ENCODE measurements at regions not wholly inside any gene's neighbourhood (a gene's known extent, or its start where the extent isn't known, plus 50 kb on each side); places are given as distances from the start of the nearest gene placed in this dataset.

DNA sequence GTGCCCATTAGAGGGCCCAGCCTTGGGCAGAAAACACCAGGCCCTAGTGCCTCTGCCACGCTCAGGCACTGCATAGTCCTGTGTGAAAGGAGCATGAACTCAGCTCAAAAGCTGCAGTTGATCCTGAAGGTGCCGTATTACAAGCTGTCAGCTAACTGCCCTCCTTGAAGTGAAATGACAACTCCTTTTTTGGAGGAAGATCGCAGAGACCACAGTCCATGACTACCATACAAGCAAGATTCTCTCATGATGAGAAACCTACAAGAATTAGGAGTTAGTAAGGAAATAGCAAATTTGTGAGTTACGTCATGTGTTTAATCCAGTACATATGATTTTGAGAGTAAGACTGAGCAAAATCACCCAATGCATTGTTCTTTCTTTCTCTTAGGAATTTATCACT is 513.9 kb upstream of the NR2F2 start:
- DNase-seq (ENCODE audit: low read depth): no peak

DNA sequence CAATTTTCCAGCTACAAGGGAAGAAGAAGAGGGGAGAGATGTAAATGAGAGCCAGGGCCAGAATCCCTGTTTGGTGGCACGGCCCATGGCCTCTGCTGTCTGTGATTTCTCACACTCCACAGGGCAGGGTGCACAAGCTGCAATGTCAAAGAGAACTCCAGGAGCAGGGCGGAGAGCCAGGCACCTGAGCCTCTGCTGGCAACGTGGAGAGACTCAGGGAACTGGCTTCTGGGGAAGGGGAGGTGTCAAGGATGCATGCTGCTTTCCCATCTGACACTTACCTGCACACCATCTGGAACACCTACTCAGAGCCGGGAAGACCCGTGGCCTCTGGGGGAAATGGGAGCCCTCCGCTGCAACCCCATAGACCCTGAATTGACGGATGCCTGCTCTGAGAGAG is 507.5 kb upstream of the NR2F2 start:
- DNase-seq (ENCODE audit: low read depth): no peak

DNA sequence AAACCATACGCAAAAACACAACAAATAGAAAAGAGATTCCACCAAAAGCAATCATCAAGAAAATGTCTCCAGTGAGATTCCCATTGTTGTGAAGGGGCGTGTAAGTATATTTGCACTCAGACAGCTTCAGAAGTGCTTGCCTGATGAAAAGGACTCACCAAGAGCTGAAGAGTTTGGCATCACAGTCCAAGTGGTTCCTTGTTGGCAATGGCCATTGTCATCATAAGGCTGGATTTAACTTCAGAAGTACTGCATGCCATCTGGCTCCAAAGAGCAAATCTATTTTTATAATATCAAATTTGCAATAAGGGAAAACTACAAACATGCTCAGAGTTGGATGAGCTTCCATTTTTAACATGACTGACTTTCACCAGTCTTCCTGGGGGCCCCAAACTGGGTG is 505.3 kb upstream of the NR2F2 start:
- DNase-seq (ENCODE audit: low read depth): no peak

DNA sequence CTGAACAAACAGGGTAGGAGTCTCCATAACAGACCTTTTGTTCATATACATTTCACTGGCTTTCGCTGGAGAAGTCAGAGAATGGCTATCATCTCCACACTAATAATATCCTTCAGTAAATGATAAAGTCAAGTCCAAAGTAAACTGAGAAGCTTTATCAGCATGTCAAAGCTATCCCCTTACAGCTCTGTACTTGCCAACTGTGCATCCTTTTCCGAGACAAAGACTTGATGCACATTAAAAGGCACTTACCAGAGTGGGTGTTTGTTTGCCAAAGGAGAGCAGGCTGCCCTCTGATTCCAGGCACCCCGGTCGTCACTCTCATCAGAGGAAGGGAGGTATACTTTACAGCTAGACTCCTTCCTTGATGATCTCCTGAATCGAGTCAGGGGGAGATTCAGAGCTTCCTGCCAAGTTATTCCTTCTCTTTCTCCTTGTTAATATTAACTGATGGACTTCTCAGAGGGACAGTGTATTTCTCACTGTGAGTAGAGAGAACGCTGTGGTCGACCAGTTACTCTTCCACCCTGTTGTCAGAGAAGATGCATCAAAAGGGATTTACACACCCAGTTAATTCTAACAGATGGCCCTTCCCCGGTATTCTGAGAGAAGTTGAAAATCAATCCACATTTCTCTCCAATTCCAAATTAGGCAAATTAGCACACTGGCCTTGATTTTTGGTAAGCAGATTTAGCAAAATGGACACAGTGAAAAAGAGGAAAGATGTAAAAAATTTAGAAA is 504.7 kb upstream of the NR2F2 start:
- no peak for DNase-seq (ENCODE audit: low read depth)

DNA sequence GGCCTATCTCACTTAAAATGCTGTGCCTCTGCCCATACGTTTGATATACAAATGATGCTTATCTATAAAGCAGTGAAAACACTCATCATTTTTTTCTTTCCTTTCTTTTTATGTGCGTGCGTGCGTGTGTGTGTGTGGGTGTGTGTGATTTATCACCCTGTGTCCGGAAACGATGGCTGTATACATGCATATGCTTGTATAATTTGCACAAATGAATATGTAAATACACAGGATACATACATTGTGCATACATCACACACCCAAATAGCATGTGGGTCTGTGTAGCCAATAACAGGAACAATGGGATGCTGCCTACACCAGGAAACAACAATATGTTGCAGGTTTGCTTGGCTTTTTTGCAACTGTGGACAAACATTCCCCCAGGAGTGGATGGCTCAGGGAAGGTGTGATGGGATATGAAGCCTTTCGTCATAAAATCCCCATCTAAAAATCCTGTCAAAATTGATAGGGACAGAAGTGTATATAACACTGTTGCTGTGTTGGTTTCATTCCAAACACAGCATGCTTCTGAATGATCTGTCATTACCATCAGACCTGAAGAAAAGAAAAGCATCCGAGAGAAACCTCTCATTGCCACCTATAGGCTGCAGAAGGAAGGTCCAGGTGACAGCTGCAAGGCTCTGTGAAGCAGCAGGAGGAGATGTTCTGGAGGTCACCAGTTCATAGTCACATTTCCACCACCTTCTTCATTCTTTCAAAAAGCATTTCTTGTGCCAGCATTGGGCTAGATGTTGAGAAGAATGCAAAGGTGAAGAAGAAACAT is 503.9 kb upstream of the NR2F2 start:
- no peak for DNase-seq (ENCODE audit: low read depth)

DNA sequence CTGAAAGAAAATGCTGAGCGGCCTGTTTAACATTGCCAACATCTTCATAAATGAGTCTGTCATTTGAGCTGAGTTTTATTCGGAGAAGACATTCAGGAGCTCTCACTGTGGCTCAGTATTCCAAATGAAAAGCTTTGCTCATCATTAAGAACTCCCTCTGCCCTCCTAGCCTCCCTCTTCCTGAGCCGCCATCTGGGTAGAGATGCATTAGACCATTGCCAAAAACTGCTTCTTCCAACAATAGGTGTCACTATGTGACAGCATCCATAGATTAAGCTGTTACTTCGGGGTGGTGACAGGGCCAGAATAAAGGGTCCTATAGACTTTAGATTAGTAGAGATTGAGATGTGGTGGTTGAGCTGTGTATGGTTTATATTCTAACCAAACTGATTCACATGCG is 501.4 kb upstream of the NR2F2 start:
- DNase-seq (ENCODE audit: low read depth): no peak

DNA sequence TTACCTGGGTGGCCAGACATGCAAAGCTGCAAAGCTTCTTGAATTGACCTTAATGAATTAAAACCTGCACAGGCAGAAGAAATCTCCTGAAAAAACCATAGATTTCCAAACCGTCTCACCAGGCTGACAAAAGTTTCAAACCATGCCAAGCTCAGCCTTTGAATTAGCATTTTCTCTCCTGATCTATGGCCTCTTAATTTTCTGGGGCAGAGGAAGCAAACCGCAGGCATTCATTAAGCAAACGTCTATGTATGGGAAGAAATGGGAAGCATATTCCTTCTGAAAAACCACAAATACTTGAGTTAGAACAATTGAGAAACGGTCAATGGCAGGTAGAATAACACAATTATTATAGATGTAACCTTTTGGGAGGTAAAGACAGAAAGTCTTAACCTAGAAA is 500.2 kb upstream of the NR2F2 start:
- no peak for DNase-seq (ENCODE audit: low read depth)

DNA sequence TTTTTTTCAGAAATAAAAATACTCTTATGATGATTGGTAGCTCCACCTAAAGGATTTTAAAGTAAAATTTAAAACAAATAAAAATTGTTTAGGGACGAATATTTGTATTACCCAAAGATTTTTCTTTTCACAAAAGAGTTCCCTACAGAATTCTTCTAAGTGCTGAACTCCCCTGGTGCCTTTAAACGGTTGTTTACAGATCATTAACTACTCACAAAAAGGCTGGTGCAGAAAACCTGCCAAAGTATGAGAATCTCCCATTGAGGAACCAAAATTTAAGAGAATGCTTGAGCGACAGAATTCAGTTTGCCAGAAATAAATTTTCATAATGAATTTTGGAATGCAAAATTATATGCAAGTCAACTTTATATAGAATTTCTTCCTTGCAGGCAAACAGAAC is 497.8 kb upstream of the NR2F2 start:
- no peak for DNase-seq (ENCODE audit: low read depth)

DNA sequence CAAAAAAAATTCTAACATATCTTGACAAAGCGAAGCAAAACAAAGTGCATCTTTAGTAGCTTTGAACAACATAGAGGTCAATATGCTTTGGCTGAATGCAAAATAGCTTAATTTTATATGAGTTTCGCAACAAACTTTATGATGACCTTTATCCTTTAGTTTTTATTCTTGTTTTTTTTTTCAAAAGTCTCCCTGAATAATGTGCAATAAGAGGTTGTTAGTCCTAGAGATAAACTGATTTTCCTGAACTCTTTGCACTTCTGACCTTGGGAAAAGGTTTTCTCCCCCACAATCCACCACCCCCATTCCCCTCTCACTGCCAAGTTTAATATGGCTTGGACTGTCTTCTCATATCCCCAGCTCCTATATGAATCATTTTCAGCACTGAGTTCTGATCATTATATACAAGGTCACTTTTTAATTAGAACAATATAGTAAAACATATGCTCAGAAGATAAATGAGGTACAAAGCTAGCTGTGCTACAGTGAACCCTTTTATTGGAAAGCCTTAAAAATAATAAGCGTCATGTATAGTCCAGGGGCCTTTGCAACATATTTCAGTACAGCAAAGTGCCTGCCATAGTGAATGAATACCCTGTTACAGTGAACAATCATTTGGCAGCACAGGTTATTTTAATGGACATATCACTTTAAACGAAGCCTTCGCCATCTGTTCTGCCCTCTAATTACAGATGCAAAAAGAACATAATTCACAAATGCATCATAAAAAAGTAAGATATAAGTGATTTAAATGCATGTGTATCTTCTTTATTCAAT is 496.3 kb upstream of the NR2F2 start:
- DNase-seq (ENCODE audit: low read depth): no peak

DNA sequence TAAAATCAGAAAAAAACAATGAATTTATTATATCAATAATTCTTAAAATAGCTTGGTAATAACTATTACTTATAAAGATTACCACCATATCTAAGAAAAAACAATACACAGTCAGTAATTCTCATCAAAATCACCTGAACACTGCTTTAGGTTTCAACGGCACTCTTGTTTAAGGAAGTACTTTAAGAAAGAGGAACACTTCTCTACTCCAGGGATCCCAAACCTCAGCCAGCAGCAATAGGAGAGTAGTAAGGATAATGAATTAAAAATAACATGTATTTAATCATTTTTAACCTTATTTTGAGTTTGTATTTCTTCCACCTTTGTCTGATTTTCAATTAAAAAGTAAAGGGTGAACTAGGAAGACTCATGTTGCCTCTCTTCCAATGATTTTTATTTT is 494.0 kb upstream of the NR2F2 start:
- no peak for DNase-seq (ENCODE audit: low read depth)

DNA sequence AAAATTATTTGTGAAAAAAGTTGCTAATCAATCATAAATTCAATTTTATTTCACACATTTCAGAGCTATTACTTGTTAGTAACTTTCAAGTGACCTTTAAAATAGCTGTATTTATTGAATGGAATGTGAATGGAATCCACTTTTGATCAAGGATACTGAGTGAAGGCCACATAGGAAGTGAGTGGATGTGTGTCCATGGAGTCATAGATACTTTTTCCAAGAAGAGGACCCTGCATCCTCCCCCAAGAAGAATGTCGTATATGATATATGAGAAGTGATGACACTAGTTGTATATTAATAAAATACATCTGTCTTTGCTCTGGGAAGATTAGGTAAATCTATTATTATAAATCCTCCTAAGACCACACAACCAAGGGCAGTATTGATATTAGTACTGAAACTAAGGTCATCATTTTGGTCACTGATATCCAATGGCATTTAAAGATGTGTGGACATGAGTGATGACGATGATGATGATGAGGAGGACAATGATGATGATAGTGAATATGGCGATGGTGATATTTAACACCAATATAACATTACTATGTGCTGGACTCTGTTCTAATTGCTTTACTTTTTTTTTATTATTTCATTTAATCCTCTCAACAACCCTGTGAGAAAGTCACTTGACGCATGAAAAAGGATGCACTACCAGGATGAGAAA is 493.0 kb upstream of the NR2F2 start:
- DNase-seq (ENCODE audit: low read depth): no peak

DNA sequence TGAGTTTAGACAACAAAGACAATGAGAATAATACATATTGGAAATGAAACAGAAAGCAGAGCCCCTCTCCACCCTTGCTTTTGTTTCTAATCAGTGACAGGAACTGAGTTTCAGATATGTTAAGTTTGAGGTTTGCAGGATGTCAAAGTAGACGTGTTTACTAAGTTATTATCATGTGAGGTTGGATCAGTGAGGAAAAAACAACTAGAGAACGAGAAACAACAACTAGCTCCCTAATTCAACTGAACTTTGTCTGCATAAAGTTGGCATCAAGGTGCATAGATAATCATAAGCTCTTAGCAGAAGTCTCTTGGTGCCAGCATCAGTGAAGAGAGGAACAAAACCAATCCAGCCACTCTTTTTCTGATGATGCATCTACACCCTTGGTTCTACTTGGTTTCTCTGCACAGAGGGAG is 491.1 kb upstream of the NR2F2 start:
- no peak for DNase-seq (ENCODE audit: low read depth)

DNA sequence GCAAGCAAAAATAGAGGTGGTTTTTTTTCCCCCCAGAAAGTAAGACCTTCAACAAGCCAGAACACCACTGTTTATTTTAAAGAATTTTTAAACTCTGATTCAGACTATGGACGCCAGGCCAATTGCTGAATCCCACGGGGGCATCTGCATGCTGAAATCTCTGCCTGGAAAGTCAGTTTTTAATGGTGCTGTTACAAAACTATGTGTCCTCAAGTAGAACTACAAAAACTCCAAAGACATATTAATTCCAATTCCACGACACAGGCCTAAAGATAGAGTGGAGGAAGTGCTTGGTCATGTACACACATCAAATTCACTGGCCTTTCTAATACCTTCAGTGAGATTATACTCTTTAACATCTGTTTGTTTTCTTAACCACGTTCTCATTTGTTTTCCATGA is 490.5 kb upstream of the NR2F2 start:
- DNase-seq (ENCODE audit: low read depth): peak; percentile 55

DNA sequence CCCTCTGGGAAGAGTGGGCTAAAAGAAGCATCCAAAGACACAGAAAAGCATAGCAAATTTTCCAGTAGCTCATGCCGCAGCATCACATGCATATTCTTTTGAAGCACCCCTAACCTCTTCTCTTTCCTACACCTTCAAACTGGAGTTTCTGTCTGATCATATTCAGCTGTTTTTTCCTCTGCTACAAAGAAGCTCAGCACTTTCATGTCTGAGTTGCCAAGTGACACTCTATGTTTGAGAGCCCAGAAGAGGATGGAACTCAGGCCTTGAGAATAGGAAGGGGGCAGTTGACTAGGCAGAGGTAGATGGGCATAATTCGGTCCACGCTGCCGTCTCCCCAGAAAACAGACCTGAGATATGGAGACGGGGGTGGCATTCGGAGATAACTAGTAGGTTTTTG is 489.6 kb upstream of the NR2F2 start:
- DNase-seq (ENCODE audit: low read depth): no peak

DNA sequence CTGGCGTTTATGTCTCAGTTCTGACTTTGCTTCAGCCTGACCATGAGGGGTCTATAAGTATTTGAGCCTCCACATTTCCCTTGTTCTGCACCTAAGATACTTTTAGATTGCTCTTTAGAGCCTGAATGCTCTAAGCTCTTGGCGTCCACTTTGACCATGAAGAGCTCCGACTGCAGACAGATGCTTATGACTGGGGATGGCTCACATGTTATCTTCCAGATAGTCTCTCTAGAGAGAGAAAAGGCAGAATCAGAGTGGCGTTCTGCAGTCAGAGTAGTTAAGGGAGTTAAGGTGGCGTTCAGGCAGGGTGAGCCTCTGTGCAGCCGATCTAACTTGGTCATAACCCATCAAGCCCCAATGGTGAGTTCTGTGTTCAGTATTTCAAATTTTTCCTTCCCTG is 487.9 kb upstream of the NR2F2 start:
- no peak for DNase-seq (ENCODE audit: low read depth)

DNA sequence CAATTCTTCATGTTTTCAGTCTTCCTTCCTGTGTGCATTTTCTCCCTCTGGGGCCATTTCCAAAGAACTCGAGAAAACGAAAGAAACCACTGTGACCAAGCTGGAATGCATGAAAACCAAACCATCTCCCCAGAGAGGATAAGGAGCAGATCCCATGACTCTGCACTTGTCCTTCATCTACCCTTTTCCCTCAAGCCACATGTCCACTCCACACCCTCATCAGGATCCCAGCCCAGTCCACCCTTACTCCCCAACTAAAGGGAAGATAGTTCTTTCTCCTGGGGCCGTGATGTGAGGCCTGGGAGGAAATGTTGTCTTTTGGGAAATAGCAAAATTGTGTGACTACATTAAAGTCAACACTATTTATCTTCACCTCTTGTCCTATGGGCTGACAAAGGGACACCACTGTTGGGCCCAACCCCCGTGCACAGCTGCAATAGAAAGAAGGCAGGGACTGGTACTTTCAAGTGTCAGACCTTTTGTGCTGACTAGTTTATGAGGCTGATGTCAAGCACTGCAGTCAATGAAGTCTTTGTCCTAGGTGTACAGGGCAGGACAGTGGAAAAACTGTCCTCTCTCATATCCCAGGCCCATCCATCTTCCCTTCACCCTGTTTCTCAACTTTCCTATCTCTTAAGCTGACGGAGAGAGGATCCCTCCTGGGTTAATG is 487.1 kb upstream of the NR2F2 start:
- DNase-seq (ENCODE audit: low read depth): peak; percentile 85

DNA sequence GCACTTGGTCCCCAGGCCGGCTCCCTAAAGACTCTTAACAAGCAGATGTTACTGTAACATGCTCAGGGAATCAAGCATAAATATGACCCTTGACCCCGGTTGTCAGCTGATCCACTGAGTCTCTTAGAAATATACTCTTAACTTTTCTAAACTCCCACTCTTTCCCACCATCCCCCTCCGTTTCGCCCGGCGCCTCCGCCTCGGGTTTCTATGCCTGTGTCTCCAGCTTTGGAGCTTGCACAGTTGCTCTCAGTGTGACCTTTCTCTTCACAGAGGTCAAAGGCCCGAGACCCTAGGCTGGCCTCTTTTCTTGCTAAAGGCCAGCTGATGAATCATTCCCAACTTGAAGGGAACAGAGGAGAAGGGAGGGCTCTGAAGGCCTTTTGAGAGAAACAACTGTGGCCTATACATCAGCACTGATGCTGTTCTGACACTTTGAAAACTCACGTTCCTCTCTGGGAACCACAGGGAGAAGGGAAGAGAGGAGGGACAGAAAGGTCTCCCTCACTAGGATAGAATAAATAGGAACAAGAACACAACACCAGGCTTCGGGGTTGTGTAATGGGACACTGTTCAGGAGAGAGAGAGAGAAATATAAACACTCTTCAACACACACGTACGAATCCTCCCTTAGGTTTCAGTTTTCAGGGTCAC is 484.5 kb upstream of the NR2F2 start:
- peak; percentile 40 for DNase-seq (ENCODE audit: low read depth)

DNA sequence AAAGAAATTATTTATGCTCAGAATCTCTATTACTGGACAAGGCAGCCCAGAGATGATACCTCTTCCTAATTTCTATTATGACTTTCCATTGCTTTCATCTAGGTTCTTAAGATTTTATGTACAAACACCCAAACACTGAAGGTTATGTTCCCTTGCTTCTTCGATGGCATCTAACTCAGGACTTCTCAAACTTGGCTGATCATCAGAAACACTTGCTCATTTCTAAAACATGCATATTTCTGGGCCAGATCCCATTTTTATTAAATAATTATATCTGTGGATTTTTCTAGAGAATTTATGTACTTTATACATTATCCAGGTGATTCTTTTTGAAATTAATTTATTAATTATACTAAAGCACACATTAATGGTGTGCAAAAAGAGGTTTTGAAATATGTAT is 482.4 kb upstream of the NR2F2 start:
- no peak for DNase-seq (ENCODE audit: low read depth)

DNA sequence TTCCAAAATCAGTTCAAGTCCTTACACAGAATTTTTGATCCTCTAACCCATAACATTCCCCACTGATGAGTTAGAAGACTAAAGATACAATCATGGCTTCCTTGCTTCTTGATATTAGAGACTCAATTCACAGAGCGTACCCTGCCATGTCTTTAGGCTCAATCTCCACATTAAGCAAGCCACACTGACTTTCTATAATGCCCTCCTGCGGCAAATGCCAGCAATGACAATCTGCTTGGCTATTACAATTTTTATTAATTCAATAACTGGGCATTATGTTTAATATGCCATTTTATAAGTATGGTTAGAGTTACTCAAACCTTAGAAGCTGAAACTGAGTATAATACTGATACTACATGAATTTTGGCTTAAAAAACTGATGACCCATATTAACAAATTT is 479.7 kb upstream of the NR2F2 start:
- DNase-seq (ENCODE audit: low read depth): no peak

DNA sequence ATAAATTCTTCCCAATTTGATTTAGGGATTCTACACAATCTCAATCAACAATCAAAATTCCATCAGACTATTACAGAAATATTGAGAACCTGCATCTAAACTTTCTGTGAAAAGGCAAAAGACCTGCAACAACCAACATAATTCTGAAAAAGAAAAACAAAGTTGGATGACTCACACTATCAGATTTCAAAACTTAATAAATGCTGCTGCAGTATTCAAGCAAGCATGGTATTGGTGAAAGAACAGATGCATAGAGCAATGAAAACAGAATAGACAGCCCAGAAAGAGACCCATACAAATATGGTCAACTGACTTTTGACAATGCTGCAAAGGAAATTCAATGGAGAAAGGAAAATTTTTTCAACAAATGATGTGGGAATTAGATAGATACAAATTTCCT is 477.1 kb upstream of the NR2F2 start:
- DNase-seq (ENCODE audit: low read depth): no peak

DNA sequence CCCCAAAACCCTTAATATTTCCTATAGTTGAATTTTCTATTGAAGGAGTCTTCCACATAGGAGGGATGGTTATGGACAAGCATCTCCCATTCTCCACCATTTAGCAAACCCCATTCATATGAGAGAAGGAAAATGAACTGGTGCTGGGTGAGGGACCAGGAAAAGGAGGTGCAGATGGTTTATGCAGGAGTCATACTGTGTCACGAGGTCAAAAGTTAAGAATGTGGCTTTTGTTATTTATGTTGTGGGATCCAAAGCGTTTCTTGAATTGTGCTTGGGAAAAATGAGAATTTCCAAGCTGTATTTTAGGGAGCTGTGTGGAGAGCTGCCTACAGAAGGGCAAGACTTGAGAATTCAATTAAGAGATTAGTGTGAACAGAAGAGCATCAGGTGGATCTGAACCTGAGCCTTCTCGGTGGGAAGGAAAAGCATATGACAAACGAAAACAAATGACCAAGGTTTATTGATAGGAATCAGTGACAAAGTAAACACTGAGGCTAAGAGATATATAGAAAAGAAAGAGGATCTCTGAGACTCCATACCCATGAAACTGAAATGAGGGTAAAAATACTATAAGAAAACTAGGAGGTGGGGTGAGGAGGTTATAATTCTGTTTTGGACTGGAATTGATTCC is 473.3 kb upstream of the NR2F2 start:
- DNase-seq (ENCODE audit: low read depth): peak; percentile 75

All from M059J (cell line).